Posterior vena cava (tissue), 2 donors: ENCODE measurements at regions not wholly inside any gene's neighbourhood (a gene's known extent, or its start where the extent isn't known, plus 50 kb on each side); places are given as distances from the start of the nearest gene placed in this dataset.
"Not testable (repeated sequence)": the region's sequence is repeated elsewhere in the genome, so short reads cannot be mapped to it uniquely, and the experiment has no call there.

Source experiments
- DNase-seq: peaks from one replicate; pipeline ENCODE4 v3.0.0-alpha.2; 2020; ENCODE audit warnings: low spot score
- intact Hi-C, 2 donors: fragments of 100-400 bp; cut with DNase I; formaldehyde crosslinking; loops; one replicate each; pipeline versions ENCODE4 v1.14.1 to v1.14.2; 2022 to 2023
- donor health status: DM: yes; HTN: yes; CAD: no.
- donor health status: DM: yes; HTN: yes; CAD: no.

DNA sequence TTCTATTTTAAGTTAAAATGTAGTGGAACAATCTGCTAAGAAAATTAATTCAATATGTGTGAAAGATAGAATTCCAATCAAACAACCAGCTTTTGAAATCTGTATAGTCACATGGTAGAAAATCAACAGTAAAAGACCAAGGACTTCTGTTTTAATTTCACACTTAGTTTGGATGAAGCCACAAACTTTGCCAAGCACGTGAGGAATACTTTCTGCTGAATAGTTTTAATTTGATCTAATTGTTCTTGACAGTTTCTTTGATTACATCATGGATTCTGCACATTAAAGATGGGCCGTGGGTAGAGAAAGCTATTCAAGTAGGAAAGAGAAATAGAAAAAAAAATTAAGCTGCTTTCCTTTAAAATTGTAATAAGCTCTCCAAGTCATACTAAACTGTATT, 137.9 kb upstream of the FAM241A start:
- intact Hi-C loops, result no loop called here
- DNase-seq, result no peak

DNA sequence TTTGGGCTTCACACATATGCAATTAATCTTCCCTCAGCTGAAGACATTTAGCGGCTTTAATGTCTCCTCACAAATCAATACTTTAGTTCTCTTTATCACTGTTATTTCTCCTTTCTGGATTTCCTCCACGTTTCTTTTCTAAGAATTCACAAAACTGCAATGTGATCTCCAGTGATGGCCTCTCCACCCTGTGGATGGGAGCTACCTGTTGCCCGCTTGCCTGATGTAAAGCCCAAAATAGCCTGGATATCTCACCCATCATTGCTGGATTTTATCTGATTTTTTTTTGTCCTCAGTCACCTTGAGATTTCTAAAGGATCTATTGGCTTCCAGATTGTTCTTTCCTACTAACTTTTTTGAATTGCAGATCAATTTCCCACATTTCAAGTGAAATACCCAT, 129.3 kb upstream of the FAM241A start:
- intact Hi-C loops, result no loop called here
- DNase-seq, result no peak

DNA sequence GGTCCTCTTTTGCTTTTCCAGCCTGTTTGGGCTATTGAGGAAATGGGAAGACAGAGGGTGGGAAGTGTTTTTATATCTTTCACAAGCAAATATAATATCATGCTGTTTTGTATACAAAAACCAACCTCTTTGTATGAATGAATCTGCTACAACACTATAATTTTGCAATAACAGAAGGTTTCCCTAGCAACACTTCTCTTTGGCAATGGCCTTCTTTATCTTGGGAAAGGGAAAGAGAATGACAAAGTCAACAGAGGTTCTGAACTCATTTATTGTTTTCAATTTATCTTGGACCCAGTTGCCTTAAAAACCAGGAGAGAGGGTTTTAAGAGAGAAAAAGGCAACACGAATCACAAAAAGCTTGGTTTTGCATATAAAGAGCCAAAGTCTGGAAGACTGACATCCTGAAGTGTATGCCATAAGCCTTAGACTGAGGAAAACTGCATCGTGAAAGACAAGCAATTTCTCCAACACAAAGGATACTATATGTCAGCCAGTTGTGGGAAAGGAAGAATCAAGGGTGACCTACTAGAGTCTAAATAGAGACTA, 121.8 kb upstream of the FAM241A start:
- no peak for DNase-seq
- intact Hi-C loops, result no loop called here

DNA sequence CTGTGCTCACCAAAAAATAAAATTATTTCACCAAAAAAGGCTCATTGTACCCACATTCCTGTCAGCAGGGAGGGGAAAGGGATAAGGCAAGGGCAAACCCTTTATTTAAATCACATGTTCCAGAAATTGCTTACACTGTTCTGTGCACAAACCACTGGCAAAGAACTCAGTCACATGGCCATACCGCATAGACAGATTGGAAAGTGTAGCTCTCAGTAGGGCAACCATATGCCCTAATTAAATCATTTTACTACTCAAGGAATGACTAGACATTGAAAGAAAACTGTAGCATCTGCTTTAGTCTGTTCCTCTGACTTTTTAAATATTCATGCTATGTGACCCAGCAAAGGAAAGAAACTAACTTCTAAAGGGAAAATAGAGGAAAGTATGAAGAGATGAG, 119.2 kb upstream of the FAM241A start:
- intact Hi-C loops, result no loop called here
- DNase-seq, result no peak

DNA sequence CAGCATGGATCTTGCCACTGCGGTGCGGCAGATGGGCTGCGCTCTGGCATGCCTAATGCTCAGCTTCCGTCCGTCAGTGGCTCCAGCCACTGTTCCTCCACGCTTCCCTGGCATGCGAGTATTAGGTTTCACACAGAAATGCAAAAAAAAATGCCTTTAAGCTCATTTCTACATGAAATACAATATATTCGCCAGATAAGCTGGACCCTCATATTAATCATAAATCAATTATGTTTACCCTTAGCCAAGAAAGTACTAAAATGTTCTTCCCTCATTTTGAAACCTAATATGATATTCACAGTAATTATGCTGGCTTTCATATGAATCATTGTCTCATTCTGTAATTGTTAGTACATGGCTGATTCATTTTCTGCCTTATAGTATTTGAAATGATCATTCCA, 115.5 kb upstream of the FAM241A start:
- intact Hi-C loops, result no loop called here
- no peak for DNase-seq

DNA sequence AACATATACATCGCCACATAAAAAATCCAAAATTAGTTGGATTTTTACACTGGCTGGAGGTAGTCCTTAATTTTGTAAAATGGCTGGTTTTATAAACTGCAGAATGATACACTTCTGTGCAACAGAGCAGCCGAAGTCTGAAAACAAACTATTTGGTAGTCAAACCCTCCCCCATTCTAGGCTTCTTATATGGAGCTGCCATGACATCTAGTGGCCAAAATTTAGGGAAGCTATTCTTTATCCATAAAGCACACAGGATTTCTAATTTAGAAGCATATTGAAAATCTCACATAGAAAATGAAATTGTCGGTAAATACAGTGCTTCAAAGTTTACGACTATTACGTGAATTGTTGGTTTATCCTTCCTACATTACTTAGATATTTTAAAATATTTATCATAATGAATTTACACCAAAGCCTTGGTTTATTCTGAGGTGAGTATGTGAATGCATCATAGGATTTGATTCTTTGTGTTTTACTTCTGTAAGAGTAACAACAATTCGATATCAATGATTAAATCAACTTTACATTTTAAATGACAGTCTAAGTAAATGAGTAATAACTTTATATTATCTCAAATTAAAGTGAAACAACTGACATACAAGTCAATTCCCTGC, 113.4 kb upstream of the FAM241A start:
- no peak for DNase-seq
- intact Hi-C loops, result no loop called here

DNA sequence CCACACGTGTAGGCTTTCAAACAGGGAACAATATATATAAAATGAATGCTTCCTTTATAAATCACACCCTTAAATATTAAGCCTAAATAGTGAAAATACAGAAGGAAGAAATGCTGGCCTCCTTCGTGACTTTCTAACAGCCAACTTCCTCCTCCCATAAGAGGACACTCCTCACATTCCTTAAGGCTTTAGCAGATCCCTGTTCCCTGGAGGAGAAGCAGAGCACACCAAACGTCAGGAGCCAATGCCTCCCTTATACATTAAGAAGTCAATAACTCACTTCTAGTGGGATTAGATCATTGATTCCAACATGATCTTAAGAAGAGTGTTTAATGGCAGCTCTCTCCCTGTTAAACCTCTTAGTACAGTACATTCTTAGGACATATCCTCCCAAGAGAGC, 108.4 kb upstream of the FAM241A start:
- no peak for DNase-seq
- intact Hi-C loops, result no loop called here

DNA sequence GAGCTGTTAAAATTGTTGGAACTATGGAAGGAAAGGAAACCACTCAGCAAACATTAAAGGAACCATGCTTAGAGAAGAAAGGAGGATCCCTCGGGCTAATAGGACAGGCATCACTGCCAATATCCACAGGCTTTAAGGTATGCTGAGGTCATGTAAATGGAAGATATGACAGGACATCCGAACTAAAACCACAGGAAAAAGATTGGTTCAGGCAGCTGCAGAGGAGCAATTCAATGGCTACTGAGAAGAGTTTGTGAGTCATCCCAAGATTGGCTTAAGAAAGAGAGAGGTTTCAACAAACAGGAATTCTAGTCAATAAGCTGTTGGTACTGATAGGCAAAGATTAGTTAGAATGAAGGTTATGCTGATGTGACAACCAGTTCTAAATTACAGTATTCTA, 106.4 kb upstream of the FAM241A start:
- intact Hi-C loops, result no loop called here
- no peak for DNase-seq

DNA sequence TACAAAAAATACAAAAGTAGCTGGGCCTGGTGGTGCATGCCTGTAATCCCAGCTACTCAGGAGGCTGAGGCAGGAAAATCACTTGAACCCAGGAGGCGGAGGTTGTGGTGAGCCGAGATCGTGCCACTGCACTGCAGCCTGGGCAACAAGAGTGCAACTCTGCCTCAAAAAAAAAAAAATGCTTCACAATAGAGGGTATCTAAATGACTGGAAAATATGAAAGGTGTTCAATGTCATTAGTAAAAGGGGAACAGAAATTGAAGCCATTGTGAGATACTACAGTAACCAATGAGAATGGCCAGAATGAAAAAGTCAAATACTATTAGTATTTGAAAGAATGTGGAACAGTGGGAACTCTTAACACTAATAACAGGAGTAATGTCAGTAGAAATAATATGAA, 96.1 kb upstream of the FAM241A start:
- DNase-seq, intact Hi-C loops: not testable (repeated sequence)

DNA sequence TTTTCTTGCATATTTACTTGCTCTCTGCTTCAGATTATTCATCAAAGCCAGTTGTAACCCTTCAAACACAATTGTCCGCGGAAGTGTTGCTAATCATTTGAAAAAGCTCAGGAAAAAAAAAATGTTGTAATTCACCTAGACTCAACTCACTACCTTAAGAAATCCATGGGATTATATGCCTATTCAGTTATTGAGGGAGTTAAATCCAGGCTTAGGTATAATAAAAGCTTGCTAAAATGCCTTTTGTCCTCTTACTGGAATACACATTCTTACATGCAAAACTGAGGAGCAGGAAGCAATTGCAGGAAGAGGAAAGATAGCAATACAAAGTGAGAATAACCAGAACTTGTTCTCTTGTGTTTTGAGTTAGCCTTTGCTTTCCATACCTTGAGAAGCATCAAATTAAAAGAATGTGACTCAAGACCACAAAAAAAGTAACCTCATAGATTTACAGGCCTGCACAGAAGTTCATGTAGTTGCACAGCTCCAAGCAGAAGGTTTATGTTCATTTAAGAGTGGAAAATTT, 91.4 kb upstream of the FAM241A start:
- no peak for DNase-seq
- intact Hi-C loops, result no loop called here

DNA sequence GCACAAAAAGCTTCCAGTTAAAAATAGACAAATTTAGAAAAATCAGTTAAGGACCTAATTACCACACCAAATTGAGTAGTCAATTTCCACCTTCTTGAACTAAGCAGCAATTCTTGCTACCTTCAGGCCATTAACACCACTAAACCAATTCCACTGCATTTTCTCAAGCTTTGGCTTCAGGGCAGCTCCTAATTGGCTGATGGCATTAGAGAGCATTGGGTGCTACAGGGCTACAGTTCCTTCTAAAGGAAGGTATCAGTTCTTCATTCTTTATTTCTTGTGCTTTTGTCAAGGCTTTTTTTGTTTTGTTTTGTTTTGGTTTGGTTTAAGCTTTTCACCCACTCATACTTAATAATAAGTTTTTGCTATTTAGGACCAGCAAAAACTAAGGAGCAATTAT, 90.2 kb upstream of the FAM241A start:
- no peak for DNase-seq
- intact Hi-C loops, result no loop called here

DNA sequence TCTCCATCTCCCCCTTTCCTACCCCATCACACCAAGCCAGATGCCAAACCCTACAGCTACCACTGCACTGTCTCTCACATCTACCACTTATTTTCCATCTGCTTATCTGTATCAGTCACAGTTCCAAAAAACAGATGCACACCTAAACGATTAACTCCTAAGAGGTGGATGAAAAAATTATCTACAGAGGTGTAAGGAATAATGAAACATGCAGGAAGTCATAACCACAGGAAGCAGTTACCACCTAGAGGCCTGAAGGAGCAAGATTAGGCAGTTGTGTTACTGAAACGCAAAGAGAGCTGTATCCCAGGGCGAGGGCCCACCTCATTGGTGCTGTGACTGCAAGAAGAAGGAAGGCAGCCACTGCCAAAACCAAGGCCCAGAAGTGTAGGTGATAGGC, 87.8 kb upstream of the FAM241A start:
- DNase-seq, result no peak

DNA sequence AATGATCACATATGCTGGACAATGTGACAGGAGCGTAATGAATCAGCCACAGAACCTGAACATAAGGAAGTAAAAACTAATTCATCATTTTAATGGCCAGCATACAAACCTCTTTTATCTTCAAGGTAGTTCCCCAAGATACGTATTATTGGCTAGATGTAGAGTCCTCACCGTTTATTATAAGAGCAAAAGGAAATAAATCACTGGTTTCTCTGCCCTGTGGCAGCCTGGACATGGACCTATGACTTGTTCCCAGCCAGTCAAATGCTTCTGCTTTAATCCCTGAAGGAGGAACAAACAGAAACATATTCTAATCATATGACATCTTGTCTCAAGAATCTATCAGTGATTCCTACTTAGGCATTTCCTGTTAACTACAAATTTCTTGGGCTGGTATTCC, 86.8 kb upstream of the FAM241A start:
- intact Hi-C loops, result loop anchor here in 1 of 2 donors (2.0 kb wide), 1 partner anchor 14 kb away; no protein-coding TSS in a partner anchor

More for the DNA sequence above, 87.8 kb upstream of the FAM241A start:
- intact Hi-C loops, result no loop called here

DNA sequence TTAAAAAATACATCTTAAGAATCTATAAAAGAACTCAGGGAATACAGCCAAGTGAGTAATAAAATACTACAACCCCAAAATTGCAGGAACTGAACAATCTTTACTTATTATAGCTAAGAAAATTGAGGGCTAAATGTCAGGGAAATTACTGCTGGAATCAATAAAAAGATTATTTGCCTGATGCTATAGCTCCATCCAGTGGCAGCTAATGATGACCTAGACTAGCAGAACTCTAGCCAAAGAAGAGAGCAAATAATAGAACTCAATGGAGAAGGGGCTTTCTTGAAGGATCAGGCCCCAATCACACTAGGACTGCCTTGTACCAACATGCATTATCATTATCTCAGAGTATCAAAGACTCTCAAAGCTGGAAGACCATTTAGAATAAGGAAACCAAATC, 85.0 kb upstream of the FAM241A start:
- intact Hi-C loops, result no loop called here
- no peak for DNase-seq

More for the DNA sequence above, 86.8 kb upstream of the FAM241A start:
- DNase-seq, result no peak

DNA sequence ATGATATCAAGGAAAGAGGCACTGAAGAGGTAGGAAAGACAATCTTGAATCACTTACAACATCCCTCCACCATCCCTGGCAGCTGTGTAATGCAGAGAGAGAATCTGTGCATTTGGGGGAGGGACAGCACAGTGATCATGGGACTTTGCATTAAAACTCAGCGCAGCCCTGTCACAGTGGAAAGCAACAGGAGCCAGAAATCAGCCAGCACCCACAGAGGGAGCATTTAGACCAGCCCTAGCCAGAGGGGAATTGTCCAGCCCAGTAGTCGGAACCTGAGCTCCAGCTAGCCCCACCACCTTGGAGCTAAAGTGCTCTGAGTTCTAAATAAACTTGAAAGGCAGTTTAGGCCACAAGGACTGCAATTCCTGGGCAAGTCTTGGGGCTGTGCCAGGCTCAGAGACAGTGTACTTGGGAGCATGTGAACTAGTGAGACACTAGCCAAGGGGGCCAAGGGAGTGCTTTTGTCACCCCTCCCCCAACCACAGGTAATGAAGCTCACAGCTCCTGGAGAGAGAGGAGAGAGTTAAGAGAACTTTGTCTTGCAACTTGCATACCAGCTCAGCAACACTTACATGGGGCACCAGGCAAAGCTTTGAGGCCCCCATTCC, 83.9 kb upstream of the FAM241A start:
- intact Hi-C loops, result no loop called here

DNA sequence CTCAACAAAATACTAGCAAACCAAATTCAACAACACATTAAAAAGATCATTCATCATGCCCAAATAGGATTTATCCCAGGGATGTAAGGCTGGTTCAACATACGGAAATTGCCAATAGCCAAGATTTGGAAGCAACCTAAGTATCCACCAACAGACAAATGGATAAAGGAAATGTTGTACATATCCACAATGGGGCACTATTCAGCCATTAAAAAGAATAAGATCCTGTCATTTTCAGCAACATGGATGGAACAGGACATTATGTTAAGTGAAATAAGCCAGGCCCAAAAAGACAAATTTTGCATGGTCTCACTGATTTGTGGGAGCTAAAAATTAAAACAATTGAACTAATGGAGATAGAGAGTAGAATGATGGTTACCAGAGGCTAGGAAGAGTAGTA, 82.0 kb upstream of the FAM241A start:
- intact Hi-C loops, result no loop called here

More for the DNA sequence above, 83.9 kb upstream of the FAM241A start:
- DNase-seq, result no peak

DNA sequence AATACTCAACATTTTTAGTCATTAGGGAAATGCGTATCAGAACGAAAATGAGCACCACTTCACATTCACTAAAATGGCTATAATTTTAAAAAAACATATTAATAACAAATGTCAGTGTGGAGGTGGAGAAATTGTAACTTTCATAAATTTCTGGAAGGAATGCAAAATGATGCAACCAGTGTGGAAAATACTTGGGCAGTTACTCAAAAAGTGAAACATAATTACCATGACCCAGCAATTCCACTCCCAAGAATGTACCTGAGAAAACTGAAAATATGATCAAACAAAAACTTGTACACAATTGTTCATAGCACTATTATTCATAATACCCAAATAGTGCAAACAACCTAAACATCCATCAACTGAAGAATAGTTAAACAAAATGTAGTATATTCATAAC, 76.1 kb upstream of the FAM241A start:
- no peak for DNase-seq
- intact Hi-C loops, result no loop called here

More for the DNA sequence above, 82.0 kb upstream of the FAM241A start:
- DNase-seq, result no peak

DNA sequence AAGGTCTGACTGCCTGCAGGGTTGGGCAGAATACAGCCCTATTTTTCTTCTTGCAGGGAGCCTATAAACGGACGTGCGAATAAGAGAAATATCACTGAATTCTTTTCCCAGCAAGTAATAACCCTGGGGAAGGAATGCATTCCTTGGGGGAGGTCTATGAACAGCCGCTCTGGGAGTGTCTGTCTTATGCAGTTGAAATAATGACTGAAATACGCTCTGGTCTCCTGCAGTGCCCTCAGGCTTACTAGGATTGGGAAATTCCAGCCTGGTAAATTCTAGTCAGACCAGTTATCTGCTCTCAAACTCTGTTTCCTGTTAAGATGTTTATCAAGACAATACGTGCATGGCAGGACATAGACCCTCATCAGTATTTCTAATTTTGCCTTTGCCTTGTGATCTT, 72.1 kb upstream of the FAM241A start:
- DNase-seq, result no peak
- intact Hi-C loops, result loop anchor here in 1 of 2 donors (2.0 kb wide), 1 partner anchor 14 kb away; no protein-coding TSS in a partner anchor

DNA sequence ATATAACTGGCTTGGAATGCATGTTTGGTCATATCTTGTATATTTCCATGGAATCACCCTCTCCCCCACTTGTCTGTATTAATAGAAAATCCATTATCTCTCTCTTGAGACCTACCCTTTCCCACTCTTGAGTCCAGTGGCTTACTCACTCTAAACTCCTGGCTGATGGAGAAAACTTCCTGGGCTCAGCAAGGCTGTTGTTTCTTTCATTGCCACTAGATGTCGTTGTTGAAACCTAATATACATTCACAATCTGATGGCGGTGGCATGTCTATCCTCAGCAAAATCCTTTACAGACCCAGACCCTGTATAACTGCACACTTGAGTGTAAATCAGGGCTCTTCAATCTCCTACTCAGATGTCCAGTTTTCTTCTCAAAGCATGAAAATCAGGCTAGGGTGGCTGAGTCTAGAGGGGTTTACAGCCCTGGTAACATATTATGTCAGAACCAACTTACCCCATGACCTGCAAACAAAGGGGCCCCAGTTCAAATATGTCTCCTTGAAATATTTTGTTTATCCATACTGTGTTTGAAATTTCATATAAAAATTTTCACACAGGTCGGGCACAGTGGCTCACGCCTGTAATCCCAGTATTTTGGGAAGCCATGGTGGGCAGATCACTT, 70.0 kb upstream of the FAM241A start:
- intact Hi-C loops, result no loop called here
- no peak for DNase-seq

DNA sequence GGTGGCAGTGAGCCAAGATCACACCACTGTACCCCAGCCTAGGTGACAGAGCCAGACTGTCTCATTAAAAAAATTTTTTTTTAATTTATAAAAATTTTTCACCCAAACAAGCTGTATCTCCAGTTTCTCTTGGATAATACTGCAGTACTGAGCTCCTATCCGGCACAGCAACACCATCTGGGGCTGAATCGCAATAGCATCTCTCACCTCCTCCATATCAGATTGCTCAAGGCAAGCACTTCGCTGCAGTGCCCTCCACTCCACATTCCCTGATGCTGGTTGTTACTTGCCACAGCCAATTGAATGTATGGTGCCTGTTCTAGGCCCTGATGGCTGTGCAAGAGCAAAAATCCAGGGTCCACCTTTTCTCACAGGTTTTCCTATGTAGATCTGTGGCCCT, 69.3 kb upstream of the FAM241A start:
- no peak for DNase-seq
- intact Hi-C loops, result no loop called here
